Tibial nerve (tissue), 4 donors: ENCODE measurements at regions not wholly inside any gene's neighbourhood (a gene's known extent, or its start where the extent isn't known, plus 50 kb on each side); places are given as distances from the start of the nearest gene placed in this dataset.

ENCODE experiments used
- DNase-seq, 2 donors: peaks; one replicate each; pipeline ENCODE4 v3.0.0-alpha.2; 2019; ENCODE audit warnings: low spot score in 2 of 2
- H3K27ac ChIP-seq, 4 donors: fragments of 200-600 bp; sonication (generic) in 3 of 4; one replicate each; pipeline ENCODE4 v1.5.1; 2017 to 2019; ENCODE audit warnings: mild to moderate bottlenecking in 1 of 4
- H3K27me3 ChIP-seq, 2 donors: fragments of 200-600 bp; sonication (generic) in 1 of 2; one replicate each; pipeline versions ENCODE4 v1.5.1 to v1.6.0; 2017 to 2019
- H3K36me3 ChIP-seq, 3 donors: fragments of 200-600 bp; sonication (generic); one replicate each; pipeline ENCODE4 v1.5.1; 2018 to 2019
- H3K4me1 ChIP-seq, 4 donors: fragments of 200-600 bp; sonication (generic) in 3 of 4; one replicate each; pipeline ENCODE4 v1.5.1; 2017 to 2019
- H3K4me3 ChIP-seq, 4 donors: fragments of 200-600 bp; sonication (generic) in 3 of 4; one replicate each; pipeline ENCODE4 v1.5.1; 2017 to 2019; ENCODE audit warnings: mild to moderate bottlenecking in 1 of 4, moderate library complexity in 1 of 4
- H3K9me3 ChIP-seq, 4 donors: fragments of 200-600 bp; sonication (generic) in 3 of 4; one replicate each; pipeline ENCODE4 v1.5.1; 2017 to 2019
- CTCF ChIP-seq, 5 experiments: fragments of 200-600 bp in 3 of 5; fragments of 450-650 bp in 2 of 5; sonication (generic) in 3 of 5; IDR thresholded peaks; one replicate each; pipeline ENCODE4 v1.5.1; 2016 to 2019; ENCODE audit warnings: antibody characterized with exemption in 5 of 5, mild to moderate bottlenecking in 3 of 5, moderate library complexity in 2 of 5
- EP300 ChIP-seq, 2 donors: sonication (generic); formaldehyde crosslinking; IDR thresholded peaks; one replicate each; pipeline ENCODE4 v1.6.1; 2017; ENCODE audit warnings: antibody characterized with exemption in 2 of 2, mild to moderate bottlenecking in 1 of 2
- POLR2A ChIP-seq, 2 donors: fragments of 450-650 bp; IDR thresholded peaks; one replicate each; pipeline ENCODE4 v1.6.1; 2017; ENCODE audit warnings: antibody characterized with exemption in 2 of 2, mild to moderate bottlenecking in 2 of 2, moderate library complexity in 2 of 2
- WGBS, 2 donors: methylation state at CpG; one replicate each; pipeline ENCODE4 v1.1.5; 2018; 5-methylcytosine and 5-hydroxymethylcytosine counted together

- TF ChIP-seq EP300 (IDR thresholded peaks at IDR 0.05) (no peak), CTCF (IDR thresholded peaks at IDR 0.05) (no peak), POLR2A (IDR thresholded peaks at IDR 0.05) (no peak)
- Histone ChIP-seq H3K4me1 (no peaks in the 10 kb centered on the region), H3K27me3 (no peaks in the 10 kb centered on the region), H3K36me3 (no peaks in the 10 kb centered on the region), H3K27ac (no peak overlapping the region), H3K9me3 (no peaks in the 10 kb centered on the region), H3K4me3 (no peak overlapping the region)
- WGBS, 2 donors = 57 to 64% methylated on average over 2 of the region's 2 CpGs
- DNase-seq = no peak
Measured at GRCh38 chr18:56118422-56118821, 520.0 kb downstream of the TXNL1 start.

GRCh38 chr18:56115071-56116015 lies 523.0 kb downstream of the TXNL1 start:
- no peak overlapping the region for H3K27ac ChIP-seq
- WGBS, 2 donors = 73 to 77% methylated on average over 6 of the region's 6 CpGs
- H3K4me1 ChIP-seq = no peaks in the 10 kb centered on the region
- no peaks in the 10 kb centered on the region for H3K27me3 ChIP-seq
- H3K36me3 ChIP-seq = no peaks in the 10 kb centered on the region
- no peak overlapping the region for H3K4me3 ChIP-seq
- no peak for TF ChIP-seq EP300 (IDR thresholded peaks at IDR 0.05)
- TF ChIP-seq CTCF (IDR thresholded peaks at IDR 0.05) = no peak
- TF ChIP-seq POLR2A (IDR thresholded peaks at IDR 0.05) = no peak
- no peaks in the 10 kb centered on the region for H3K9me3 ChIP-seq
- no peak for DNase-seq

- H3K36me3 ChIP-seq = no peaks in the 10 kb centered on the region
- WGBS, 2 donors = 79 to 80% methylated on average over 1 of the region's 1 CpG
- no peak overlapping the region for H3K4me3 ChIP-seq
- H3K9me3 ChIP-seq = no peaks in the 10 kb centered on the region
- H3K4me1 ChIP-seq = peaks cover 0 to 6% (median 0%) of the 10 kb centered on the region in 4 donors
- no peak for DNase-seq
- no peak overlapping the region for H3K27ac ChIP-seq
- H3K27me3 ChIP-seq = no peaks in the 10 kb centered on the region
- TF ChIP-seq POLR2A (IDR thresholded peaks at IDR 0.05) = no peak
- TF ChIP-seq EP300 (IDR thresholded peaks at IDR 0.05) = no peak
- no peak for TF ChIP-seq CTCF (IDR thresholded peaks at IDR 0.05)
Measured at GRCh38 chr18:56112984-56113383, 525.0 kb upstream of the TCF4 start.

DNA sequence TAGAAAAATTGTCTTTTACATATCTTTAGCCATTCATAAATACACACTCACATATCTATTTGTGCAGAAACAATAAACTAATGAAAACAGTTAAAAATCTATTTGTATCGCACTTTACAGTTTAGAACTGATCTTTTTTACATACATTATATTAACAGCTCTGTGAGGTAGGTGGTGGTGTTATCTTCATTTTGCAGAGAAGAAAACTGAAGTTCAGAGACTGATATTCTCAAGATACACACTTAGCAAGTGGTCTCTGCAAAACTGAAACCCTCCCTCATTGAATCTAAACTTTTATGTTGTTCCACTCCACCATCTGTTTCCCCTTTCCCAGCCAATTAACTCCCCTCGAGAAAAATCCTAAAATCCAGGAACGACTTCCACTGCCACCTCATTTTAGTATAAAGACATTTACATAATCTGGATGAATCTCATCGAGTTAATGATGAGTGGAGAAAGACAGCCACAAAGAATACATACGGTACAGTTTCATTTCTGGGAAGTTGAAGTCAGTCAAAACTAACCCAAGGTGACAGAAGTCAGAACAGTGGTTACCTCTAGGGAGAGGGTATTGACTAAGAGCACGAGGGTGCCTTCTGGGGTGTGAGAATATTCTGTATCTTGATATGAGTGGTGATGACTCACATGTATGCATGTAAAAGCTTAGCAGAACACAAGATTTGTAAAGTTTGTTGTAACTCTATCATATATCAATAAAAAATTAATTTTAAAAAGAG lies 524.2 kb upstream of the TCF4 start:
- DNase-seq = no peak
- peaks cover 0 to 8% (median 0%) of the 10 kb centered on the region in 4 donors for H3K4me1 ChIP-seq
- H3K36me3 ChIP-seq = no peaks in the 10 kb centered on the region
- TF ChIP-seq POLR2A (IDR thresholded peaks at IDR 0.05) = no peak
- no peak for TF ChIP-seq CTCF (IDR thresholded peaks at IDR 0.05)
- no peak for TF ChIP-seq EP300 (IDR thresholded peaks at IDR 0.05)
- H3K27ac ChIP-seq = no peak overlapping the region
- H3K9me3 ChIP-seq = no peaks in the 10 kb centered on the region
- H3K4me3 ChIP-seq = no peak overlapping the region
- no peaks in the 10 kb centered on the region for H3K27me3 ChIP-seq
- WGBS, 2 donors = 67 to 69% methylated on average over 6 of the region's 6 CpGs

DNA sequence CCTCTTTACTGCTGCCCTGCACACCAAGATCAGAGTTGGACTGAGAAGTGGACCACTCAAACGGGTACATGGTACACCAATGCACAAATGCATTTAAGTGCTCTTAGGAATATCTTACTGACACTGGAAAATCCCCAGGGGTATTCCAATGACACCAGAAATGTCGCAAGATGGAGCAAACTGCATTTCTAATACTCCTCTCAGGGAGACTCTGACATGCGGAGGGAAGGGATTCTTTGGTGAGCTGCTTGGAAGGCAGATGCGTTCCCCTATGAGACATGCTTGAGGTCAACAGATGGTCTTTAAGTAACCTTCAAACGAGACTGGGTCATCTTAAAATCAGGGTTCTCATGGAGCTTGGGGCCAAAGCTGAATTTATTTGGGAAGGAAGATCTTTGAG lies 521.8 kb upstream of the TCF4 start:
- Histone ChIP-seq H3K27me3 (no peaks in the 10 kb centered on the region), H3K9me3 (peaks cover 0 to 9% (median 0%) of the 10 kb centered on the region in 4 donors), H3K4me3 (no peak overlapping the region), H3K4me1 (peaks cover 0 to 8% (median 0%) of the 10 kb centered on the region in 4 donors), H3K27ac (no peak overlapping the region), H3K36me3 (no peaks in the 10 kb centered on the region)
- no peak for TF ChIP-seq EP300 (IDR thresholded peaks at IDR 0.05)
- TF ChIP-seq CTCF (IDR thresholded peaks at IDR 0.05) = no peak
- TF ChIP-seq POLR2A (IDR thresholded peaks at IDR 0.05) = no peak
- 82 to 83% methylated on average over 5 of the region's 5 CpGs for WGBS, 2 donors
- no peak for DNase-seq
